NT2/D1 (cell line): ENCODE measurements at regions not wholly inside any gene's neighbourhood (a gene's known extent, or its start where the extent isn't known, plus 50 kb on each side); places are given as distances from the start of the nearest gene placed in this dataset.

ENCODE experiments used
- DNase-seq: peaks from one replicate; pipeline ENCODE4 v3.0.0-alpha.2; 2011; ENCODE audit warnings: low read depth, low spot score
- H3K27me3 ChIP-seq: 2 replicates; pipeline ENCODE4 v1.6.0; 2011; ENCODE audit warnings: mild to moderate bottlenecking; ENCODE audit not compliant: insufficient read length, insufficient read depth
- H3K36me3 ChIP-seq: 2 replicates; pipeline ENCODE4 v1.6.1; 2011; ENCODE audit warnings: mild to moderate bottlenecking, low read length, mixed read lengths; ENCODE audit not compliant: insufficient read depth, insufficient read length
- H3K4me1 ChIP-seq: 2 replicates; pipeline ENCODE4 v1.5.1; 2011; ENCODE audit not compliant: insufficient read depth, insufficient read length
- H3K4me3 ChIP-seq: 2 replicates; pipeline ENCODE4 v1.5.1; 2011; ENCODE audit warnings: low read depth; ENCODE audit not compliant: insufficient read length
- H3K9ac ChIP-seq: 2 replicates; pipeline ENCODE4 v1.6.0; 2011; ENCODE audit warnings: low read depth; ENCODE audit not compliant: insufficient read length
- H3K9me3 ChIP-seq: 2 replicates; pipeline ENCODE4 v1.5.1; 2011; ENCODE audit warnings: mild to moderate bottlenecking, low read length; ENCODE audit not compliant: insufficient read depth
- SUZ12 ChIP-seq: IDR thresholded peaks from 2 replicates; pipeline ENCODE4 v1.6.1; 2011; ENCODE audit not compliant: insufficient read length, insufficient read depth; ENCODE audit errors: extremely low read depth
- YY1 ChIP-seq: IDR thresholded peaks from 2 replicates; pipeline ENCODE4 v1.6.1; 2011; ENCODE audit not compliant: insufficient read length, insufficient read depth
- ZNF274 ChIP-seq: IDR thresholded peaks from 2 replicates; pipeline ENCODE4 v1.6.1; 2011; ENCODE audit warnings: mild to moderate bottlenecking, low read depth, low read length

DNA sequence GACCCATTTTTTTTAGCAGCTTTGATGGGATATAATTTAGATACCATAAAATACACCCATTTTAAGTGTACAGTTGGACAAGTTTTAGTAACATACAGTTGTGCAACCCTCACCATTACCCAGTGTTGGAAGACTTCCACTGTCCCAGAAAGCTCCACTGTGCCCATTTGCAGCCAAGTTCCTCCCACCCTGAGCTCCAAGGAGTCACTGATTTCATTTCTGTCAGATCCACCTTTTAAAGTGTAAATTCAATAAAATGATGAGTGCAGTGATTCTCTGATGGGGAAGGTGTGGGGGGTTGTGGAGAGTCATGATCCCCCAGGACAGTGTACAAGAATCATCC lies 93.2 kb upstream of the IGF1R start:
- H3K36me3 ChIP-seq, result no peaks in the 10 kb centered on the region
- DNase-seq, result no peak
- no peaks in the 10 kb centered on the region for H3K27me3 ChIP-seq
- no peak overlapping the region for H3K9ac ChIP-seq
- no peaks in the 10 kb centered on the region for H3K9me3 ChIP-seq
- H3K4me3 ChIP-seq, result no peak overlapping the region
- no peak for TF ChIP-seq SUZ12
- TF ChIP-seq ZNF274, result no peak
- no peak for TF ChIP-seq YY1
- H3K4me1 ChIP-seq, result no peaks in the 10 kb centered on the region

DNA sequence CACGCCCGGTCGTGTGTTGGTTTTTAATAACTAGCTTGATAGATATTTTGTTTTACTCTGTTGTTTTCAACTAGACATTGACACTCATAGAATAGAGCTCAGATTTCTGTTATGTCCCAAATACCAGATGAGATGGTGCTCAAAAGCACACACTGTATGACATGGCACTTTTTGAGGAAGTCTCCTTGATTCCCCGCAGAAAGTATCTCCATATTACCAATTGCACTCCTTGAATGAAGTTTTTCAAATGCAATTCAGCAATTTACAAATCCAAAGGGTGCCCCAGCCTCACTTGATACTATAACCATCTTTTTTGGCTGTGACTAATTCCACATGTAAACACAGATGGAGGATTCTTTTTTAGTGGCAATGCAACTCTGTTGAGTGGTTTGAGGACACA lies 92.0 kb upstream of the IGF1R start:
- H3K4me3 ChIP-seq, result no peak overlapping the region
- H3K27me3 ChIP-seq, result no peaks in the 10 kb centered on the region
- no peaks in the 10 kb centered on the region for H3K4me1 ChIP-seq
- no peaks in the 10 kb centered on the region for H3K36me3 ChIP-seq
- no peak for DNase-seq
- no peak for TF ChIP-seq YY1
- no peak for TF ChIP-seq ZNF274
- H3K9me3 ChIP-seq, result no peaks in the 10 kb centered on the region
- H3K9ac ChIP-seq, result no peak overlapping the region

DNA sequence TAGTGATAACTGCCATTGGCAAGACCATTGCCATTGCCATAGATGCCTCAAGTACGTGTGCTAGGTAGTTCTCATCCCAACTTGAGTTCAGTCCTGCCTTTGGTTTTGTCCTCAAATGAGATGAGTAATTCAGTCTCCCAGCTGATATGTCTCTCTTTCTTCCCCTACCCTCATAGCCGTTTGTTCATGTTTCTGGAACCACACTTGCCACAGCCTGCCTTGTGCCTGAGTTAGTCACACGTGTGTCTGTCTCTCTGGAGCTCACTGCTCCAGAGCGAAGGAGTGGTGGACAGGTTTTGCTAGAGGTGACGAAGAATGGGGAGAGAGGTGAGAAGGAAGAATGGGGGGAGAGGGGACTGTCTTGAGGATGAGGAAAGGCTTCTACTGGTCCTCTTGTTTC lies 88.0 kb upstream of the IGF1R start:
- Histone ChIP-seq H3K36me3 (no peaks in the 10 kb centered on the region), H3K9me3 (no peaks in the 10 kb centered on the region), H3K4me1 (peaks cover 3% of the 10 kb centered on the region), H3K4me3 (no peak overlapping the region), H3K9ac (no peak overlapping the region), H3K27me3 (no peaks in the 10 kb centered on the region)
- DNase-seq, result no peak
- TF ChIP-seq ZNF274 (no peak), SUZ12 (no peak), YY1 (no peak)

DNA sequence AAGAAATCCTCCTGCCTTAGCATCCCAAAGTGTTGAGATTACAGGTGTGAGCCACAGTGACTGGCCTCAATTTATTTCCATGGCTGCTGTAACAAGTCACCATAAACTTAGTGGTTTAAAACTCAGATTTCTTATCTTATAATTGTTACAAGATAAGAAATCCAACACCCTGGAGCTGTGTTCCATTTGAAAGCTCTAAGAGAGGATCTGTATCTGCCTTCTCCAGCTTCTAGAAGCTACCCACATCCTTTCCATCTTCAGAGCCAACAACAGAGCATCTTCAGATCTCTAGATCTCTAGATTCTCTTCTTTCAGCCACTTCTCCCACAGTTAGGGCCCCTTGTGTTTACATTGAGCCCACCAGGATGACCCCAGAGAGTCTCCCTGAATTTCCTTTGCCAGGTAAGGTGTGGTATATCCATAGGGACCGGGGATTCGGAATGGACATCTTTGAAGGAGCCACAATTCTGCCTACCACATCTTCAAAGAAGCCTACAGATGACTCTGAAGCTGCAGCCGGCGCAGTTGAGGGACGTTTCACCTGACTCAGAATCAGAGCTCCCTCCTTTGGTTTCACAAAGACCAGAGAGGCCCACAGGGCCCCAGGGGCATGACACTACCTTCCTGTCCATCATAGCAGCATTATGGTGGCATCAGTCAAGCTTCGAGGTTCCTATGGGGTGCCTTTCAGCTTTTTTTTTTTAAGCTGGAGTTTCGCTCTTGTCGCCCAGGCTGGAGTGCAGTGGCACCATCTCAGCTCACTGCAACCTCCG lies 87.0 kb upstream of the IGF1R start:
- no peak for TF ChIP-seq YY1
- no peak for TF ChIP-seq ZNF274
- TF ChIP-seq SUZ12, result no peak
- DNase-seq, result no peak
- Histone ChIP-seq H3K9ac (no peak overlapping the region), H3K4me3 (no peak overlapping the region), H3K36me3 (no peaks in the 10 kb centered on the region), H3K9me3 (no peaks in the 10 kb centered on the region), H3K27me3 (no peaks in the 10 kb centered on the region), H3K4me1 (peaks cover 3% of the 10 kb centered on the region)

DNA sequence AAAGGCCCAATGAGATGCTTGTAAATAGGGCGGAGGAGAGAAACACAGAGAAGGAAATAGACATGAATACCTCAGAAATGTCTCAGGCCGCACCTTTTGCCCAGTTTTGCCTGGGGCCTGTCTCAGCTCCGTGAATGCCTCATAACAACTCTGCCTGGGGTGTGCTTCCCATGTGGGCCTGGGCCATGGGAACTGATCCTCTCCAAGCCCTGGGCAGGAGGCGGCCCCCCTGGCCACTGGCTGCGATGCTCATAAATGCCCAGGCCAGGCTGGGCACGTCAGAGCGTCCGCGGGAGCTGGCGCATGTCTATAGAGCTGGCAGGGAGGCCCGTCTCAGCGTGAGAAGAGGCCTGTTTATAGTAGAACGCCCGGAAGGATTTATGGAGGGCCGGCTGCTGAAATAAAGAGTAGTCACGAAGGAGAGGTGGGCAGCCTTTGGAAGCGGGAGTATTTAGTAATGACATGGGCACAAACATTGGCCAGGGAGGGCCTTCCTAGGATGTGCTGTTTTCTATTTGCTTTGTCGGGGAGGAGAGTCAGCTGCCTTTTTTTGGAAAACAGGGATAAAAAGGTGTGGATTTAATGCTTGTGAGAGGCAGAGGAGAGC lies 85.9 kb upstream of the IGF1R start:
- H3K36me3 ChIP-seq, result no peaks in the 10 kb centered on the region
- DNase-seq, result no peak
- no peak overlapping the region for H3K4me3 ChIP-seq
- H3K4me1 ChIP-seq, result peaks cover 3% of the 10 kb centered on the region
- H3K9ac ChIP-seq, result no peak overlapping the region
- H3K27me3 ChIP-seq, result no peaks in the 10 kb centered on the region
- no peak for TF ChIP-seq YY1
- TF ChIP-seq ZNF274, result no peak
- no peak for TF ChIP-seq SUZ12
- no peaks in the 10 kb centered on the region for H3K9me3 ChIP-seq

DNA sequence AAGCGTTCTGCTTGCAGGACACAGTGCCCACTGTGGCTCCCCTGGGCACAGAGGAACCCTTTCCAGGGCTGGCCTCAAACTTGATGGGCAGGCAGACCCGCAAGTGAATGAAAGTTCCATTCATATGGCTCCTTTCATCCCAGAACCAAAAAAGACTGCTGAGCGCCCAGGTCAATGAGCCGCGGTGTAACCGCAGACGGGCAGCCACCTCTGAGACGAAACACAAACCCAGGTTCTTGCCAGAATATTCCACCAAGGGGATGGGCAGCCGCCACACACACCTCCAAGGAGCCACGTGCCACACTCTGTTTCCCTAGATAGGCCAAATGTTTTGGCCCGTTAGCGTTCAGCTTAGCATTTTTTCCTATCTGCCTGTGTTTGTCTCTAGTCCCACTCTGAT lies 82.8 kb upstream of the IGF1R start:
- peaks cover 3% of the 10 kb centered on the region for H3K4me1 ChIP-seq
- no peak for TF ChIP-seq YY1
- H3K27me3 ChIP-seq, result no peaks in the 10 kb centered on the region
- H3K9me3 ChIP-seq, result no peaks in the 10 kb centered on the region
- H3K4me3 ChIP-seq, result no peak overlapping the region
- no peak for DNase-seq
- no peak overlapping the region for H3K9ac ChIP-seq
- no peaks in the 10 kb centered on the region for H3K36me3 ChIP-seq

DNA sequence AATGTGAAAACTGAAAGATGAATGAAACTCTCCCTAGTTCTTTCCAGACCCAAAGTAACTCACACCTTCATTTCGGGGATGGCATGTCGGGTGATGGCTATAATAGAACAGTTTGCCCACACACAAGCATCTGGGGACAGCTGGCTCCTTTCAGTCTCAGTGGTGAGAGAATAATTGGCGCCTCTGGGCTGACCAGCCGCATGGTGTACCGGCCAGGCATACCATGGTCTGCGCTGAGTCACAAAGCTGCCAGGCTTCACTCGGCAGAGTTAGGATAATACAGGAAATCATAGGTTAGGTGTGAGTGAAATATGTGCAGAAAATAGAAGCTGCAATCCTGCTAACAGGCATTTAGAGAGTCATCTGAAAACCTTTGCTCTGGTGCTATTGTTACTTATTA lies 80.4 kb upstream of the IGF1R start:
- H3K4me3 ChIP-seq, result no peak overlapping the region
- no peak overlapping the region for H3K9ac ChIP-seq
- no peaks in the 10 kb centered on the region for H3K27me3 ChIP-seq
- H3K9me3 ChIP-seq, result no peaks in the 10 kb centered on the region
- TF ChIP-seq ZNF274 (no peak), YY1 (no peak), SUZ12 (no peak)
- DNase-seq, result no peak
- H3K4me1 ChIP-seq, result no peaks in the 10 kb centered on the region
- H3K36me3 ChIP-seq, result no peaks in the 10 kb centered on the region
